Spinal cord (tissue), 9 donors: ENCODE measurements at regions not wholly inside any gene's neighbourhood (a gene's known extent, or its start where the extent isn't known, plus 50 kb on each side); places are given as distances from the start of the nearest gene placed in this dataset.

Experiments
- DNase-seq, 6 donors: peaks; one replicate each; pipeline versions ENCODE4 v3.0.0 to v3.0.0-alpha.2; 2013 to 2015; ENCODE audit warnings: low spot score in 6 of 6, low read depth in 4 of 6
- H3K27ac ChIP-seq: one replicate; pipeline ENCODE4 v1.5.1; 2013; ENCODE audit warnings: low read depth, low read length, control low read depth
- H3K27me3 ChIP-seq: one replicate; pipeline ENCODE4 v1.6.1; 2013; ENCODE audit warnings: low read length; ENCODE audit not compliant: control insufficient read depth, insufficient read depth
- H3K36me3 ChIP-seq: one replicate; pipeline ENCODE4 v1.6.1; 2013; ENCODE audit warnings: low read length; ENCODE audit not compliant: control insufficient read depth, insufficient read depth
- H3K4me1 ChIP-seq: one replicate; pipeline ENCODE4 v1.6.1; 2013; ENCODE audit warnings: low read length; ENCODE audit not compliant: control insufficient read depth, insufficient read depth
- H3K4me3 ChIP-seq: one replicate; pipeline ENCODE4 v1.5.1; 2013; ENCODE audit warnings: low read depth, low read length, control low read depth
- H3K9me3 ChIP-seq: one replicate; pipeline ENCODE4 v1.6.1; 2013; ENCODE audit warnings: low read length; ENCODE audit not compliant: control insufficient read depth, insufficient read depth
- WGBS: methylation state at CpG from one replicate; pipeline ENCODE4 v1.1.5; 2013; ENCODE audit warnings: missing lambda C conversion rate; ENCODE audit not compliant: insufficient coverage; 5-methylcytosine and 5-hydroxymethylcytosine counted together
- donor health status: healthy.

- Histone ChIP-seq H3K27me3 (no peaks in the 10 kb centered on the region), H3K4me1 (peaks cover 9% of the 10 kb centered on the region), H3K27ac (peak overlapping the region; percentile 67), H3K9me3 (no peaks in the 10 kb centered on the region), H3K36me3 (no peaks in the 10 kb centered on the region), H3K4me3 (no peak overlapping the region)
- DNase-seq: peak in 3 of 6 donors; percentile 15 to 97 (median 86)
- 27% methylated on average over 6 of the region's 10 CpGs for WGBS
Measured at GRCh38 chr14:49946320-49947141, 53.6 kb downstream of the ARF6 start.

DNA sequence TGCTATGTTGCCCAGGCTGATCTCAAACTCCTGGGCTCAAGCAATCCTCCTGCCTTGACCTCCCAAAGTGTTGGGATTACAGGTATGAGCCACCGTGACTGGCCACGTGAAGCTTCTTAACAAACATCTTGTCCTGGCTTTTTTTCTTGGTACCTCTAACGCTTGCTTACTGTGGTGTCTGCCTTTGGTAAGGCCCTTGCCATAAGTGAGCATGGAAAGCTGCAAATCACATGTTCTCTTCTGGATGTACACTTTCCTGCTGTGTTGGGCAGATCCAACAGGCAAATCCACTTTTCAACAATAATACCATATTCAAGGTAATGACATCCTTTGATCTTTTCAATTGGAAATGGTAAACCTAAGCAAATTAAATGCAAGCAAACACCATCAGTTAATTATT lies 54.6 kb downstream of the ARF6 start:
- no peak overlapping the region for H3K27ac ChIP-seq
- DNase-seq: peak in 1 of 6 donors; percentile 53
- H3K27me3 ChIP-seq: no peaks in the 10 kb centered on the region
- no peak overlapping the region for H3K4me3 ChIP-seq
- H3K9me3 ChIP-seq: no peaks in the 10 kb centered on the region
- H3K4me1 ChIP-seq: peaks cover 9% of the 10 kb centered on the region
- H3K36me3 ChIP-seq: no peaks in the 10 kb centered on the region
- whole genome bisulfite sequencing: 91% methylated on average over 3 of the region's 3 CpGs

GRCh38 chr14:49950275-49951228 lies 57.7 kb downstream of the ARF6 start:
- WGBS: 83% methylated on average over 2 of the region's 4 CpGs
- H3K9me3 ChIP-seq: no peaks in the 10 kb centered on the region
- no peak overlapping the region for H3K27ac ChIP-seq
- peaks cover 9% of the 10 kb centered on the region for H3K4me1 ChIP-seq
- H3K4me3 ChIP-seq: no peak overlapping the region
- H3K36me3 ChIP-seq: no peaks in the 10 kb centered on the region
- H3K27me3 ChIP-seq: no peaks in the 10 kb centered on the region
- DNase-seq: no peak

DNA sequence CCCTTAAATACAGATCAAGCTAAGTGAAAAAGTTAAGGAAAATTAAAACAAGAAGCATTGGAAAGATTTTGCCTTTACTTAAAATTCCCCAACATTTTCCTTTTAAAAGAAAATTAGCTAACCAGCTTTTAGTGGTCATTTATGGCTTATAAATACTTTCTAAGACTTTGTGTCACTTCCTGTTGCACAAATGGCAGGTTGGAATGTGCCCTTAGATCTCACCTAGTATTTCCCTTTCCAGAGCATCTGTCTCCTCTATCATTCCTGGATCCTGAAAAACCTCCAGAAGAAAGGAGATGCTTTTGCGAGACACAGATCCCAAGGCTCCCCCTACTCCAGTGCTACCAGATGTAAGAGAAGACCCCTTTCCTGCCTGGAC lies 58.3 kb downstream of the ARF6 start:
- H3K27ac ChIP-seq: no peak overlapping the region
- no peak overlapping the region for H3K4me3 ChIP-seq
- H3K36me3 ChIP-seq: no peaks in the 10 kb centered on the region
- DNase-seq: no peak
- peaks cover 4% of the 10 kb centered on the region for H3K4me1 ChIP-seq
- WGBS: 100% methylated on average over 1 of the region's 1 CpG
- no peaks in the 10 kb centered on the region for H3K27me3 ChIP-seq
- H3K9me3 ChIP-seq: no peaks in the 10 kb centered on the region

- Histone ChIP-seq H3K9me3 (no peaks in the 10 kb centered on the region), H3K27ac (no peak overlapping the region), H3K27me3 (no peaks in the 10 kb centered on the region), H3K4me3 (no peak overlapping the region), H3K36me3 (no peaks in the 10 kb centered on the region), H3K4me1 (no peaks in the 10 kb centered on the region)
- peak in 1 of 6 donors; percentile 57 for DNase-seq
- no CpG with 5 or more reads among the region's 3 CpGs for WGBS
Measured at GRCh38 chr14:49951691-49952345, 58.9 kb downstream of the ARF6 start.

GRCh38 chr14:49953196-49953595 lies 60.3 kb downstream of the ARF6 start:
- H3K27ac ChIP-seq: no peak overlapping the region
- no peak overlapping the region for H3K4me3 ChIP-seq
- no peaks in the 10 kb centered on the region for H3K9me3 ChIP-seq
- no peaks in the 10 kb centered on the region for H3K4me1 ChIP-seq
- no peak for DNase-seq
- H3K36me3 ChIP-seq: no peaks in the 10 kb centered on the region
- H3K27me3 ChIP-seq: no peaks in the 10 kb centered on the region

GRCh38 chr14:49954171-49954631 lies 61.3 kb downstream of the ARF6 start:
- Histone ChIP-seq H3K27ac (no peak overlapping the region), H3K9me3 (no peaks in the 10 kb centered on the region), H3K4me3 (no peak overlapping the region), H3K36me3 (no peaks in the 10 kb centered on the region), H3K4me1 (no peaks in the 10 kb centered on the region), H3K27me3 (no peaks in the 10 kb centered on the region)
- no peak for DNase-seq
- WGBS: no CpG with 5 or more reads among the region's 2 CpGs

- no peaks in the 10 kb centered on the region for H3K36me3 ChIP-seq
- H3K27ac ChIP-seq: no peak overlapping the region
- H3K9me3 ChIP-seq: no peaks in the 10 kb centered on the region
- DNase-seq: no peak
- H3K4me1 ChIP-seq: no peaks in the 10 kb centered on the region
- no peak overlapping the region for H3K4me3 ChIP-seq
- H3K27me3 ChIP-seq: no peaks in the 10 kb centered on the region
Measured at GRCh38 chr14:49955024-49955423, 62.1 kb downstream of the ARF6 start.

GRCh38 chr14:49957089-49957852 lies 64.4 kb downstream of the ARF6 start:
- WGBS: 94% methylated on average over 3 of the region's 7 CpGs
- no peaks in the 10 kb centered on the region for H3K9me3 ChIP-seq
- no peak overlapping the region for H3K27ac ChIP-seq
- no peak overlapping the region for H3K4me3 ChIP-seq
- no peaks in the 10 kb centered on the region for H3K27me3 ChIP-seq
- no peaks in the 10 kb centered on the region for H3K4me1 ChIP-seq
- no peaks in the 10 kb centered on the region for H3K36me3 ChIP-seq
- DNase-seq: no peak
